ENCODE measurements at regions not wholly inside any gene's neighbourhood (a gene's known extent, or its start where the extent isn't known, plus 50 kb on each side); places are given as distances from the start of the nearest gene placed in this dataset.
"Not testable (repeated sequence)": the region's sequence is repeated elsewhere in the genome, so short reads cannot be mapped to it uniquely, and the experiment has no call there.

DNA sequence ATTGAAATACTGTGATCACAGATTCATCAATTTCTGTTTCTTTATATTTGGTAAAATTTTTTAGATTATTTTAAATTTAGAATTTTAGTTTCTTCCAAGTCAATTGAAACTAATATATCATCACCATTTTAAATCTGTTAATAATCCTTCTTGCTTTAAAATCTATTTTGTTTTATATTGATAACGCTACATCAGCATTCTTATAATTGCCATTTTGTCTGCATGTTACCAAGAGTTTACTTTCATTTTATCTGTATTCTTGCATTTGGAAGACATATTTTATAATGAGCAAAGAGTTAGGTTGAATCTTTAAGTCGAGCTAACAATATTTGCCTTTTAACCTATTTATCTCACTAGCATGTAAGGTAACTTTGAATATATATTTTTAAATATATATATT lies 890.6 kb downstream of the DNAJB9 start:
- WGBS, 2 donors, result 90 to 93% methylated on average over 2 of the region's 2 CpGs
- Histone ChIP-seq H3K4me3 (no peak overlapping the region), H3K27ac (no peak overlapping the region), H3K9me3 (no peaks in the 10 kb centered on the region), H3K4me1 (no peaks in the 10 kb centered on the region), H3K27me3 (no peaks in the 10 kb centered on the region), H3K36me3 (replicated peaks in 1 of 2; ENCODE audit: insufficient read depth in 1 of 2, low read depth in 2 of 2) (no peaks in the 10 kb centered on the region)
- intact Hi-C loops (cut with DNase I), result no loop called here
- no peak for ATAC-seq
- no peak for DNase-seq
- TF ChIP-seq POLR2A (IDR thresholded peaks at IDR 0.05), result no peak
- TF ChIP-seq, protein P1, sequence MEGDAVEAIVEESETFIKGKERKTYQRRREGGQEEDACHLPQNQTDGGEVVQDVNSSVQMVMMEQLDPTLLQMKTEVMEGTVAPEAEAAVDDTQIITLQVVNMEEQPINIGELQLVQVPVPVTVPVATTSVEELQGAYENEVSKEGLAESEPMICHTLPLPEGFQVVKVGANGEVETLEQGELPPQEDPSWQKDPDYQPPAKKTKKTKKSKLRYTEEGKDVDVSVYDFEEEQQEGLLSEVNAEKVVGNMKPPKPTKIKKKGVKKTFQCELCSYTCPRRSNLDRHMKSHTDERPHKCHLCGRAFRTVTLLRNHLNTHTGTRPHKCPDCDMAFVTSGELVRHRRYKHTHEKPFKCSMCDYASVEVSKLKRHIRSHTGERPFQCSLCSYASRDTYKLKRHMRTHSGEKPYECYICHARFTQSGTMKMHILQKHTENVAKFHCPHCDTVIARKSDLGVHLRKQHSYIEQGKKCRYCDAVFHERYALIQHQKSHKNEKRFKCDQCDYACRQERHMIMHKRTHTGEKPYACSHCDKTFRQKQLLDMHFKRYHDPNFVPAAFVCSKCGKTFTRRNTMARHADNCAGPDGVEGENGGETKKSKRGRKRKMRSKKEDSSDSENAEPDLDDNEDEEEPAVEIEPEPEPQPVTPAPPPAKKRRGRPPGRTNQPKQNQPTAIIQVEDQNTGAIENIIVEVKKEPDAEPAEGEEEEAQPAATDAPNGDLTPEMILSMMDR (IDR thresholded peaks at IDR 0.05), result no peak

DNA sequence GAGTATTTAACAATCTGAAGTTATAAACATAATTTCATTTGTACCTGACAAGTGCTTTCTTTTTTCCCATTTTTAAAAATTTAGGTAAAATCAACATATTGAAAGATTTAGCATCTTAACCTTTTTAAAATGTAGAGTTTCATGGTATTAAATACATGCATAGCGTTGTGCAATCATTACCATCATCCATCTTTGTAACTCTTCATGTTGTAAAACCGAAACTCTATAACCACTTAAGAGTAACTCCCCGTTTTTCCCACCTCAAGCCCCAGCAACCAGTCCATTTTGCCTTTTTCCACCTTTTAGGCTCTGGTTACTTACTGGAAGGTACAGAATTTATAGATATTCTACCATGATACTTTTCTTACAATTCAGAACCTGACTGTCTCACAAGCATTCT lies 892.5 kb downstream of the DNAJB9 start:
- H3K4me3 ChIP-seq, result no peak overlapping the region
- no peak overlapping the region for H3K27ac ChIP-seq
- ATAC-seq (no peak), DNase-seq (no peak)
- no peaks in the 10 kb centered on the region for H3K9me3 ChIP-seq
- WGBS, 2 donors, result 87 to 92% methylated on average over 3 of the region's 3 CpGs
- H3K36me3 ChIP-seq (replicated peaks in 1 of 2; ENCODE audit: insufficient read depth in 1 of 2, low read depth in 2 of 2), result no peaks in the 10 kb centered on the region
- no peaks in the 10 kb centered on the region for H3K4me1 ChIP-seq
- intact Hi-C loops (cut with DNase I), result no loop called here
- TF ChIP-seq POLR2A (IDR thresholded peaks at IDR 0.05), result no peak
- TF ChIP-seq, protein P1 (IDR thresholded peaks at IDR 0.05), result no peak
- H3K27me3 ChIP-seq, result no peaks in the 10 kb centered on the region

DNA sequence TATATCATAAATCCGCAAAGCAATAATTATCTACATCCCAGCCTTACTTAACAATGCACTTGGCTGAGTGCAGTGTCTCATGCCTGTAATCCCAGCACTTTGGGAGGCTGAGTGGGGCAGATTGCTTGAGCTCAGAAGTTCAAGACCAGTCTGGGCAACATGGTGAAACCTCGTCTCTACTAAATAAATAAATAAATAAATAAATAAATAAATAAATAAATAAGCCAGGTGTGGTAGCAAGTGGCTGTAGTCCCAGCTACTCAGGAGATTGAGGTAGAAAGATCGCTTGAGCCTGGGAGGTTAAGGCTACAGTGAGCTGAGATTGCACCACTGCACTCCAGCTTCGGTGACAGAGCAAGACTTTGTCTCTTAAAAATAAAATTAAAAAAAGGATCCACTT lies 898.1 kb downstream of the DNAJB9 start:
- intact Hi-C loops (cut with DNase I); ATAC-seq: not testable (repeated sequence)

DNA sequence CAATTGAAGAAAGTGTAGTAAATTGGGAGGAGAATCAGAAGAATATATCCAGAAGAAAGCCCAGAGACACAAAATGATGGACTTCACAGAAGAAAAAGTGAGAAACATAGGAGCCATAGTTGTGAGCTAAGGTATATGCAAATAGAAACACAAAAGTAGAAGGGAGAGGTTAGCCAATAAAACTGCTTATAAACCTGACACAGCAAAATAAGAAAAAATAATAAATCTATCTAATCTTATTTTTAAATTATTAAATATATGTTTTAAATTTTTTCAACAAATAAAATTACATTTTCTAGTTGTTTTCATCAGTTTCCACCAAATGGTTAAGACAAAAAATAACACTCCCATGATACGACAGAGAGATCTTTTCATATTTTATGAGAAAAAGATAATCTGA lies 903.5 kb downstream of the DNAJB9 start:
- Histone ChIP-seq H3K4me1 (no peaks in the 10 kb centered on the region), H3K36me3 (replicated peaks in 1 of 2; ENCODE audit: insufficient read depth in 1 of 2, low read depth in 2 of 2) (no peaks in the 10 kb centered on the region), H3K9me3 (no peaks in the 10 kb centered on the region), H3K27me3 (no peaks in the 10 kb centered on the region), H3K4me3 (no peak overlapping the region), H3K27ac (no peak overlapping the region)
- TF ChIP-seq, protein P1 (IDR thresholded peaks at IDR 0.05), result no peak
- TF ChIP-seq POLR2A (IDR thresholded peaks at IDR 0.05), result no peak
- intact Hi-C loops (cut with DNase I), result no loop called here
- ATAC-seq, result no peak
- 95 to 96% methylated on average over 1 of the region's 1 CpG for WGBS, 2 donors
- DNase-seq, result no peak

More for the DNA sequence above, 898.1 kb downstream of the DNAJB9 start:
- not testable (repeated sequence) for H3K27me3 ChIP-seq; H3K27ac ChIP-seq; H3K36me3 ChIP-seq (replicated peaks in 1 of 2; ENCODE audit: insufficient read depth in 1 of 2, low read depth in 2 of 2); DNase-seq; H3K4me1 ChIP-seq; H3K4me3 ChIP-seq; H3K9me3 ChIP-seq
- 74 to 96% methylated on average over 4 of the region's 4 CpGs for WGBS, 2 donors

DNA sequence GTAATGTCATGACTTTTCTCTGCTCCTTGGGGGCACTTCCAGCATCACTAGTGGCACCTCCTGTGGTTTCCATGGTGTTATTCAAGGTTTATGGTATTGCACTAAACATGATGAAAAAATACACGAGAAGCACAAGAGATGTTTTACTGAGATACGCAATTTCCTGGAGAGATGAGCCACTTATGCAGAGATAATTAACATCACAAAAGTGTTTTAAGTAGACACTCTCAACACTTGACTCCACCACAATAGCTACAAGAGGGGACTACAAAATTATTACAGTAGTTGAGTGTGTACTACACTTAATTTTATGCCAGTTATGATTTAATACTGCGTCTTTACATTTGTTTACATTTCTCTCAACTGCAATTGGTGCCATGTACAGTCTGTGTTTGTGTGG lies 906.7 kb downstream of the DNAJB9 start:
- H3K27me3 ChIP-seq, result no peaks in the 10 kb centered on the region
- WGBS, 2 donors, result 86 to 87% methylated on average over 3 of the region's 3 CpGs

More for the DNA sequence above, 906.7 kb downstream of the DNAJB9 start:
- Histone ChIP-seq H3K4me1 (no peaks in the 10 kb centered on the region), H3K9me3 (no peaks in the 10 kb centered on the region), H3K36me3 (replicated peaks in 1 of 2; ENCODE audit: insufficient read depth in 1 of 2, low read depth in 2 of 2) (no peaks in the 10 kb centered on the region), H3K4me3 (no peak overlapping the region), H3K27ac (no peak overlapping the region)
- ATAC-seq (no peak), DNase-seq (no peak)
- TF ChIP-seq POLR2A (IDR thresholded peaks at IDR 0.05), result no peak
- TF ChIP-seq, protein P1 (IDR thresholded peaks at IDR 0.05), result no peak
- intact Hi-C loops (cut with DNase I), result no loop called here

All from body of pancreas (tissue), 4 donors.